Upper lobe of right lung (tissue), 1 donor: ENCODE measurements at regions not wholly inside any gene's neighbourhood (a gene's known extent, or its start where the extent isn't known, plus 50 kb on each side); places are given as distances from the start of the nearest gene placed in this dataset.

Experiments used
- ATAC-seq: fragments of 200-7000 bp; cut with Tn5 transposase; one replicate; pipeline ENCODE4 v1.9.1; 2020; ENCODE audit warnings: mild to moderate bottlenecking, moderate library complexity
- DNase-seq: peaks from one replicate; pipeline ENCODE4 v3.0.0-alpha.2; 2020
- H3K27ac ChIP-seq: fragments of 200-600 bp; one replicate; pipeline ENCODE4 v1.8.0; 2022
- H3K27me3 ChIP-seq: fragments of 200-600 bp; one replicate; pipeline ENCODE4 v1.8.0; 2022; ENCODE audit warnings: mild to moderate bottlenecking
- H3K36me3 ChIP-seq: fragments of 200-600 bp; one replicate; pipeline ENCODE4 v1.8.0; 2022
- H3K4me1 ChIP-seq: fragments of 200-600 bp; one replicate; pipeline ENCODE4 v1.8.0; 2022
- H3K4me3 ChIP-seq: fragments of 200-600 bp; one replicate; pipeline ENCODE4 v1.8.0; 2022; ENCODE audit warnings: mild to moderate bottlenecking
- H3K9me3 ChIP-seq: fragments of 200-600 bp; one replicate; pipeline ENCODE4 v1.8.0; 2022
- CTCF ChIP-seq: fragments of 200-600 bp; IDR thresholded peaks from one replicate; pipeline ENCODE4 v1.8.0; 2022; ENCODE audit warnings: antibody characterized with exemption
- intact Hi-C: fragments of 100-400 bp; cut with DNase I; formaldehyde crosslinking; loops from one replicate; pipeline ENCODE4 v1.11.0; 2022
- donor health status: DM: no; HTN: yes; CAD: no; lungs with severe emphysema.

- H3K27ac ChIP-seq: no peak overlapping the region
- H3K9me3 ChIP-seq: no peaks in the 10 kb centered on the region
- H3K27me3 ChIP-seq: peaks cover 4% of the 10 kb centered on the region
- no peak overlapping the region for H3K4me3 ChIP-seq
- H3K4me1 ChIP-seq: no peaks in the 10 kb centered on the region
- intact Hi-C loops: no loop called here
- no peaks in the 10 kb centered on the region for H3K36me3 ChIP-seq
- DNase-seq (no peak), ATAC-seq (no peak)
- TF ChIP-seq CTCF: no peak
Observed at GRCh38 chr18:24530630-24531111, 70.2 kb downstream of the HRH4 start.

- intact Hi-C loops: no loop called here
- ATAC-seq: no peak
Observed at GRCh38 chr18:24534271-24534670, 73.8 kb downstream of the HRH4 start.

GRCh38 chr18:24534737-24535136 is 74.3 kb downstream of the HRH4 start:
- intact Hi-C loops: no loop called here
- H3K27ac ChIP-seq: no peak overlapping the region
- TF ChIP-seq CTCF: no peak
- H3K36me3 ChIP-seq: no peaks in the 10 kb centered on the region
- peaks cover 4% of the 10 kb centered on the region for H3K27me3 ChIP-seq
- no peaks in the 10 kb centered on the region for H3K4me1 ChIP-seq
- no peaks in the 10 kb centered on the region for H3K9me3 ChIP-seq
- H3K4me3 ChIP-seq: no peak overlapping the region
- DNase-seq (no peak), ATAC-seq (no peak)

More at GRCh38 chr18:24534271-24534670, 73.8 kb downstream of the HRH4 start:
- Histone ChIP-seq H3K9me3 (no peaks in the 10 kb centered on the region), H3K4me1 (no peaks in the 10 kb centered on the region), H3K27me3 (peaks cover 4% of the 10 kb centered on the region), H3K4me3 (no peak overlapping the region), H3K27ac (no peak overlapping the region), H3K36me3 (no peaks in the 10 kb centered on the region)
- DNase-seq: no peak
- TF ChIP-seq CTCF: no peak

- intact Hi-C loops: no loop called here
- Histone ChIP-seq H3K27me3 (peaks cover 4% of the 10 kb centered on the region), H3K4me3 (no peak overlapping the region), H3K36me3 (no peaks in the 10 kb centered on the region), H3K27ac (no peak overlapping the region), H3K4me1 (no peaks in the 10 kb centered on the region), H3K9me3 (no peaks in the 10 kb centered on the region)
- no peak for DNase-seq
- no peak for TF ChIP-seq CTCF
- ATAC-seq: no peak
Observed at GRCh38 chr18:24535527-24536295, 75.3 kb downstream of the HRH4 start.

DNA sequence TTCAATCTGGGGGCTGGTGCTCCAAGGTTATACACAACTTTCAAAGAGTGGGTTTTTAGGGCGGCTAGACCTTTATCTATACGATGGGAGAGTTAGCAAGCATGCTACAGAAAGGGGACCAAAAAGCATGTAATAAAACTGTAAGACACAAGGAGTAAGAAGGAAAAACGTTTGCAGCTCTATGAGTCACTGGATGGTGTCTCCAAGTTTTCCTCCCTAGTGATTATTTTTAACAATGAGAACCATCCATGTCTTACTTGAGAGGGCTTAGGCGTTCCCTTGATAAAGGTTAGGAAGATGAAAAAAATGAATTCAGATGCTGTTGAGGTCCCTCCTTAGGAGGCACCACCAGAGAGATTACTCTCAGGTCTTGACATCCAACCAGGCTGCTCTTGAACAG is 75.9 kb downstream of the HRH4 start:
- no peak overlapping the region for H3K4me3 ChIP-seq
- DNase-seq (no peak), ATAC-seq (no peak)
- H3K27ac ChIP-seq: no peak overlapping the region
- H3K9me3 ChIP-seq: no peaks in the 10 kb centered on the region
- intact Hi-C loops: no loop called here
- no peaks in the 10 kb centered on the region for H3K36me3 ChIP-seq
- no peaks in the 10 kb centered on the region for H3K4me1 ChIP-seq
- no peak for TF ChIP-seq CTCF
- H3K27me3 ChIP-seq: peaks cover 4% of the 10 kb centered on the region

- no peak for TF ChIP-seq CTCF
- DNase-seq (no peak), ATAC-seq (no peak)
- Histone ChIP-seq H3K4me3 (no peak overlapping the region), H3K36me3 (no peaks in the 10 kb centered on the region), H3K27ac (no peak overlapping the region), H3K27me3 (peaks cover 4% of the 10 kb centered on the region), H3K4me1 (no peaks in the 10 kb centered on the region), H3K9me3 (no peaks in the 10 kb centered on the region)
- intact Hi-C loops: no loop called here
Observed at GRCh38 chr18:24536834-24537233, 76.4 kb downstream of the HRH4 start.
